ENCODE measurements at regions not wholly inside any gene's neighbourhood (a gene's known extent, or its start where the extent isn't known, plus 50 kb on each side); places are given as distances from the start of the nearest gene placed in this dataset.

DNA sequence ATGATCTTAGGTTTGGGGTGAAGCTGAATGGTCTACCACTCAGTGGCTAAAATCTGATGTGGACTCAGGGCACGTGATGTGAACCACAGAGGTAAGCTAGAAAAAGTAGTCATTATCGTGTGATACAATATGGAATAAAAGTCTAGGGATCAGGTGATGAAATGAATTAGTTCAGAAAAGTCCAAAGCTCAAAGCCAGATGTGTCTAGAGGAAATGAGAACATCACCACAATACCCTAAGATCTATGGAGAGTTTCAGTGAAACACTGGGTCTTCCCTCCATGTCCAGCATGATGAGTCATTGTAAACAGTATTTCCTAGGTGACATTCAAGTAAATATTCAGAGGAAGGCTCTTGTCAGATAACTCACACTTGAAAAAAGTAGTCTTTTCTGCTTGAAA, 1257.4 kb upstream of the ZEB2 start:
- Histone ChIP-seq H3K9me3 (ENCODE audit: insufficient read depth, low read depth, low read length) (peaks cover 9% of the 10 kb centered on the region; the same call in 1 of the 2 replicates), H3K27ac (ENCODE audit: low read length) (no peak overlapping the region), H3K9ac (ENCODE audit: low read depth, low read length) (no peak overlapping the region), H3K27me3 (ENCODE audit: insufficient read depth, low read length) (no peaks in the 10 kb centered on the region), H3K4me1 (ENCODE audit: insufficient read depth, low read length) (no peaks in the 10 kb centered on the region), H3K4me3 (ENCODE audit: low read length) (no peak overlapping the region), H3K36me3 (ENCODE audit: insufficient read depth, low read depth, low read length) (no peaks in the 10 kb centered on the region)

- H3K4me3 ChIP-seq (ENCODE audit: low read length) = no peak overlapping the region
- no peaks in the 10 kb centered on the region for H3K9me3 ChIP-seq (ENCODE audit: insufficient read depth, low read depth, low read length)
- no peak overlapping the region for H3K27ac ChIP-seq (ENCODE audit: low read length)
- no peaks in the 10 kb centered on the region for H3K4me1 ChIP-seq (ENCODE audit: insufficient read depth, low read length)
- no peak overlapping the region for H3K9ac ChIP-seq (ENCODE audit: low read depth, low read length)
- H3K36me3 ChIP-seq (ENCODE audit: insufficient read depth, low read depth, low read length) = no peaks in the 10 kb centered on the region
- no peaks in the 10 kb centered on the region for H3K27me3 ChIP-seq (ENCODE audit: insufficient read depth, low read length)
These were observed 1255.7 kb upstream of the ZEB2 start for GRCh38 chr2:145775591-145775990.

DNA sequence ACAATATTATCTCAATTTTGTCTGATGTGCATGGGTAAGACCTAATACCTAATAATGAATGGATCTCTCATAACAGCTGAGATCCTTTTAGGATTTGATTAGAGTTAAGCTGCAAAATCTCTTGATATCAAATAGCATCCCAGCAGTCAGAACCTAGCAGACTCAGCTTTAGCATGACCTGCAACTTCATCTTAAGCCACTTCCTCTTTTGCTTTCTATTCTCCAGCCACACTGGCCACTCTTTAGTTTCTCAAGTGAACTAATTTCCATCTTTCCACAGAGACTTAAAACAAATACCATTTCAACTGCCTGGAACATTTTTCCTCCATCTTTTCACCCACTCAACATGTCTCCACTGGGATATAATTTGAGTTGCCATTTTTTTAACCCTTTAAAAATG, 1251.6 kb upstream of the ZEB2 start:
- H3K27ac ChIP-seq (ENCODE audit: low read length) = no peak overlapping the region
- H3K9me3 ChIP-seq (ENCODE audit: insufficient read depth, low read depth, low read length) = no peaks in the 10 kb centered on the region
- H3K4me3 ChIP-seq (ENCODE audit: low read length) = no peak overlapping the region
- H3K4me1 ChIP-seq (ENCODE audit: insufficient read depth, low read length) = no peaks in the 10 kb centered on the region
- H3K9ac ChIP-seq (ENCODE audit: low read depth, low read length) = no peak overlapping the region
- no peaks in the 10 kb centered on the region for H3K36me3 ChIP-seq (ENCODE audit: insufficient read depth, low read depth, low read length)
- no peaks in the 10 kb centered on the region for H3K27me3 ChIP-seq (ENCODE audit: insufficient read depth, low read length)

DNA sequence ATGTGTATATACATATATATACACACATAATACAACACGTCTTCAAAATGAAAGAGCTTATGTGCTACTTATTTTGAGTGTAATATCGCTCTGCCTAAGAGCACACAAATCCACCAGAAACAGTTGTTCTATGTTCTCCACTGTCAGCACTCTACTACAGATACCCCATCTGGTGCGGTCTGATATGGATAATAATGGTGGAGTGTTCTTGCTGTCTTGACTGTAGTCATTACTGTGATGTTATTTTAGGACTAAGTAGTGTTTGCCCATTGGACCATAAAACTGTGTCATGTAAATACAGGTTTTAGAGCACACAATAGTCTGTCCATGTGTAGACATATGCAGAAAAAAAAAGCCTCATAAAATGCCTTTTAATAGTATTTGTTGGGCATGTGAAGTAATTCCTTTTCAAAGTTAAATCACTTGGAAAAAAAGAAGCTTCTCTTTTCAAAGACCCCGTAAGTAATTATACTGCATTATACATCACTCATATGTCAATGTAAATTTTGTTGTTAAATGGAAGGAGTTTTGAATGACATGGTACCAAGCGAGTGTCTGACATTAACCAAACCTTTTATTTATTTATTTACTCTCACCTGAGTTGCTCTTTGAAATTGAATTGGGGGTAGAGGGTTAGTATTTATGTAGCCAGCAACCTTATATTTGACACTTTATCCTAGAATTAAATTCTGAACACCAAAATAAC, 1249.2 kb upstream of the ZEB2 start:
- Histone ChIP-seq H3K27me3 (ENCODE audit: insufficient read depth, low read length) (no peaks in the 10 kb centered on the region), H3K36me3 (ENCODE audit: insufficient read depth, low read depth, low read length) (no peaks in the 10 kb centered on the region), H3K9ac (ENCODE audit: low read depth, low read length) (no peak overlapping the region), H3K9me3 (ENCODE audit: insufficient read depth, low read depth, low read length) (no peaks in the 10 kb centered on the region), H3K4me1 (ENCODE audit: insufficient read depth, low read length) (no peaks in the 10 kb centered on the region), H3K27ac (ENCODE audit: low read length) (no peak overlapping the region), H3K4me3 (ENCODE audit: low read length) (no peak overlapping the region)

DNA sequence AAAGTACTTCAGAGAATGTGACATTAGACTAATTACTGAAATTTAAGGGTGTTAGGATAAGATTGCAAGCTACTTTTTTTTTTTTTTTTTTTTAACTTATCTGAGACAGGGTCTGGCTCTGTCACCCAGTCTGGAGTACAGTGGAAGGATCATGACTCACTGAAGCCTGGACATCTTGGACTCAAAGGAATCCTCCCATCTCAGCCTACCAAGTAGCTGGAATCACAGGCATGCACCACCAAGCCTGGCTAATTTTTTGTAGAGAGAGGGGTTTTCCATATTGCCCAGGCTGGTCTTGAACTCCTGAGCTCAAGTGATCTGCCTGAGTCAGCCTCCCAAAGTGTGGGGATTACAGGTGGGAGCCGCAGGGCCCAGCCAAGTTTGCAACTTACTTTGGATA, 1246.0 kb upstream of the ZEB2 start:
- no peaks in the 10 kb centered on the region for H3K27me3 ChIP-seq (ENCODE audit: insufficient read depth, low read length)
- no peak overlapping the region for H3K9ac ChIP-seq (ENCODE audit: low read depth, low read length)
- no peak overlapping the region for H3K27ac ChIP-seq (ENCODE audit: low read length)
- H3K4me1 ChIP-seq (ENCODE audit: insufficient read depth, low read length) = no peaks in the 10 kb centered on the region
- H3K9me3 ChIP-seq (ENCODE audit: insufficient read depth, low read depth, low read length) = no peaks in the 10 kb centered on the region
- no peak overlapping the region for H3K4me3 ChIP-seq (ENCODE audit: low read length)
- no peaks in the 10 kb centered on the region for H3K36me3 ChIP-seq (ENCODE audit: insufficient read depth, low read depth, low read length)

GRCh38 chr2:145764631-145765030, 1244.7 kb upstream of the ZEB2 start:
- no peak overlapping the region for H3K27ac ChIP-seq (ENCODE audit: low read length)
- no peaks in the 10 kb centered on the region for H3K27me3 ChIP-seq (ENCODE audit: insufficient read depth, low read length)
- peaks cover 4% of the 10 kb centered on the region for H3K4me1 ChIP-seq (ENCODE audit: insufficient read depth, low read length)
- no peak overlapping the region for H3K9ac ChIP-seq (ENCODE audit: low read depth, low read length)
- no peak overlapping the region for H3K4me3 ChIP-seq (ENCODE audit: low read length)
- no peaks in the 10 kb centered on the region for H3K36me3 ChIP-seq (ENCODE audit: insufficient read depth, low read depth, low read length)
- no peaks in the 10 kb centered on the region for H3K9me3 ChIP-seq (ENCODE audit: insufficient read depth, low read depth, low read length)

- no peaks in the 10 kb centered on the region for H3K36me3 ChIP-seq (ENCODE audit: insufficient read depth, low read depth, low read length)
- H3K27ac ChIP-seq (ENCODE audit: low read length) = no peak overlapping the region
- H3K27me3 ChIP-seq (ENCODE audit: insufficient read depth, low read length) = no peaks in the 10 kb centered on the region
- no peak overlapping the region for H3K4me3 ChIP-seq (ENCODE audit: low read length)
- no peak overlapping the region for H3K9ac ChIP-seq (ENCODE audit: low read depth, low read length)
- peaks cover 4% of the 10 kb centered on the region for H3K4me1 ChIP-seq (ENCODE audit: insufficient read depth, low read length)
- no peaks in the 10 kb centered on the region for H3K9me3 ChIP-seq (ENCODE audit: insufficient read depth, low read depth, low read length)
These were observed 1241.1 kb upstream of the ZEB2 start for GRCh38 chr2:145760781-145761649.

DNA sequence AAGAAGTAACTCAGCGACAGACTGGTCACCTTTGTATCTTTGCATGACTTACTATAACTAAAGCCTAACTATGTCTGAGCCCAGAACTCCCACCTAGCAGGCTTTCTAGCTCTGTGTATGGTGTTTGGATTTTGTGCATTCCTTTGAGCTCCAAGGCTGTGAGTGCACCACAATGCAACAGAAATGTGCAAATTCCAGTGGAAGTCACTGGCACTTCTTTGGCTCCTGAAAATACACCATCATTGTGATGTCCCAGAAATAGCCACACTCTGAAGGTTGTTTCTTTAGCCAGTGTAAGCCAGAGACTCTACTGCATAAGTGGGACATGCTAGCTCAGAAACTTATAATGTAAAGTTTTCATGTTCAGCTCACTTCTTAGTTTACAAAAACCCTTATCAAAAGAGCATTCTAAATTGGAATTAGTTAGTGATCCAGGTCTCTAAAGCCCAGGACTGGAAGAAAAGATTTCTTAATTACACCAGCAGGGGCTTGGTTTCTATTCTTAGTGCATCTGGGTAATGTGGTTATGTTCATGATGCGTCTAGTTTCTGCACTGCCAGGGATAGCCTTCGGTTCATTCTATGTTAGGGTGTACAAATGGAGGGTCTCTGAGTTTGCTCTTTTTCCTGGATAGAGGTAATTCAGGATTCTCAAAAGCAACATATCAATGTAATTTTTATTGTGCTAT, 1239.5 kb upstream of the ZEB2 start:
- Histone ChIP-seq H3K4me1 (ENCODE audit: insufficient read depth, low read length) (peaks cover 4% of the 10 kb centered on the region), H3K27me3 (ENCODE audit: insufficient read depth, low read length) (no peaks in the 10 kb centered on the region), H3K36me3 (ENCODE audit: insufficient read depth, low read depth, low read length) (no peaks in the 10 kb centered on the region), H3K9ac (ENCODE audit: low read depth, low read length) (no peak overlapping the region), H3K27ac (ENCODE audit: low read length) (no peak overlapping the region), H3K9me3 (ENCODE audit: insufficient read depth, low read depth, low read length) (no peaks in the 10 kb centered on the region), H3K4me3 (ENCODE audit: low read length) (no peak overlapping the region)

DNA sequence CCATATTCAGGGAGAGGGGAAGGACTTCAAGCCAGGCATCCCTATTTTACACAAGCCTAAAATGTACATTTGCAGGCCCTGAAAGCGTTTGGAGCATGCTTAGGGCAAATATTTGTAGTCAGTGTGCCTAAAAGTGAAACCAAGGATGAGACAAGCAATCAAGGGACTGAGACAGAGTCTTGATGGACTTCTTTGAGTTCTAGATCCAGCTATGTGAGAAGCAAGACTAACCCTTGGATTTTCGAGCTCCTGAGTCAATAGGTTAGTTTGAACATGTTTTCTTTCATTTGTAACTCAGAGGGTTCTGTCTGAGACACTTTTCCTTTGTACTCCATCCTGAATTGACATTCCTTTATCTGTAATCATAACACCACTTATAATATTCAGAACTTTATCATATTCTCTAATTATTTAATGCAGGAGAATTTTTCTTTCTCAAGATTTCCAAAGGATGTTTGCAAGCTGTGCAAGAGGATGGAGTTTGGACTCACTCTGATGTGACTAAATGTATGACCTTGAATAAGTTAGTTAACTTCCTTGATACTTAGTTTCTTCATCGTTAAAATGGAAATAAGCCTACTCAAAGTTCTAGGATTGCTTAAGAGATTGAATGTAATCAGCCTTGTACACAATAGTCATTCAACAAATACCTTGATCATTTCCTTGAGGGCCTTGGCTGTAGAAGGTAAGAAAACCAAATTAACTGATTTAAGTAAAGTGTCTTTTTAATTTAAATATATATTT, 1237.8 kb upstream of the ZEB2 start:
- Histone ChIP-seq H3K27ac (ENCODE audit: low read length) (no peak overlapping the region), H3K36me3 (ENCODE audit: insufficient read depth, low read depth, low read length) (no peaks in the 10 kb centered on the region), H3K27me3 (ENCODE audit: insufficient read depth, low read length) (no peaks in the 10 kb centered on the region), H3K9ac (ENCODE audit: low read depth, low read length) (no peak overlapping the region), H3K4me1 (ENCODE audit: insufficient read depth, low read length) (peaks cover 6% of the 10 kb centered on the region), H3K4me3 (ENCODE audit: low read length) (no peak overlapping the region), H3K9me3 (ENCODE audit: insufficient read depth, low read depth, low read length) (no peaks in the 10 kb centered on the region)

- H3K27me3 ChIP-seq (ENCODE audit: insufficient read depth, low read length) = no peaks in the 10 kb centered on the region
- H3K27ac ChIP-seq (ENCODE audit: low read length) = no peak overlapping the region
- no peaks in the 10 kb centered on the region for H3K36me3 ChIP-seq (ENCODE audit: insufficient read depth, low read depth, low read length)
- no peak overlapping the region for H3K4me3 ChIP-seq (ENCODE audit: low read length)
- no peaks in the 10 kb centered on the region for H3K9me3 ChIP-seq (ENCODE audit: insufficient read depth, low read depth, low read length)
- peaks cover 12% of the 10 kb centered on the region for H3K4me1 ChIP-seq (ENCODE audit: insufficient read depth, low read length)
- no peak overlapping the region for H3K9ac ChIP-seq (ENCODE audit: low read depth, low read length)
These were observed 1235.3 kb upstream of the ZEB2 start for GRCh38 chr2:145755019-145755837.

DNA sequence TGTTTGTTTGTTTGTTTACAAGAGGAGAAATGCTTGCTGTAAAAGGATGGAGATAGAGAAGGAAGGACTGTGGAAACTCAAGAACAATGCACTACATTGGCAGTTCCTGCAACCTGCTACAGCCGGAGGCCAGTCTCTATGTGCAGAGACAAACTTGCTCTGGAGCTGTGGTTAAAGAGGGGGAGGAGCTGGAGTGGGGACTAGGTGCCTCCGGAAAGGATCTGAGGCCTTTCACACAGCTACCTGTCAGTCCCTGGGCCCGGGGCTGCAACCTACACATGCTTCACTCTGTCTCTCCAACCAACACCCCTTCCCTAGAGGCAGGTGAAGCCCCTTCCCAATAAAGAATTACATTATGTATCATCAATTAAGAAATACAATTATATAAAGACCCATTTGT, 1234.0 kb upstream of the ZEB2 start:
- Histone ChIP-seq H3K36me3 (ENCODE audit: insufficient read depth, low read depth, low read length) (no peaks in the 10 kb centered on the region), H3K4me1 (ENCODE audit: insufficient read depth, low read length) (peaks cover 11% of the 10 kb centered on the region), H3K9me3 (ENCODE audit: insufficient read depth, low read depth, low read length) (no peaks in the 10 kb centered on the region), H3K4me3 (ENCODE audit: low read length) (no peak overlapping the region), H3K9ac (ENCODE audit: low read depth, low read length) (no peak overlapping the region), H3K27me3 (ENCODE audit: insufficient read depth, low read length) (no peaks in the 10 kb centered on the region), H3K27ac (ENCODE audit: low read length) (no peak overlapping the region)
